Esophagus muscularis mucosa (tissue), 4 donors: ENCODE measurements at regions not wholly inside any gene's neighbourhood (a gene's known extent, or its start where the extent isn't known, plus 50 kb on each side); places are given as distances from the start of the nearest gene placed in this dataset.

ENCODE experiments used
- EP300 ChIP-seq: sonication (generic); formaldehyde crosslinking; IDR thresholded peaks from one replicate; pipeline ENCODE4 v1.6.1; 2017; ENCODE audit warnings: antibody characterized with exemption
- POLR2A ChIP-seq: fragments of 450-650 bp; IDR thresholded peaks from one replicate; pipeline ENCODE4 v1.6.1; 2017; ENCODE audit warnings: antibody characterized with exemption, moderate library complexity, mild to moderate bottlenecking, low read depth
- TF ChIP-seq, protein P1 (sequence below), 3 experiments: fragments of 200-600 bp in 2 of 3; fragments of 450-650 bp in 1 of 3; sonication (generic) in 2 of 3; IDR thresholded peaks; one replicate each; pipeline ENCODE4 v1.5.1; 2017 to 2019; ENCODE audit warnings: antibody characterized with exemption in 3 of 3, mild to moderate bottlenecking in 2 of 3, moderate library complexity in 1 of 3

DNA sequence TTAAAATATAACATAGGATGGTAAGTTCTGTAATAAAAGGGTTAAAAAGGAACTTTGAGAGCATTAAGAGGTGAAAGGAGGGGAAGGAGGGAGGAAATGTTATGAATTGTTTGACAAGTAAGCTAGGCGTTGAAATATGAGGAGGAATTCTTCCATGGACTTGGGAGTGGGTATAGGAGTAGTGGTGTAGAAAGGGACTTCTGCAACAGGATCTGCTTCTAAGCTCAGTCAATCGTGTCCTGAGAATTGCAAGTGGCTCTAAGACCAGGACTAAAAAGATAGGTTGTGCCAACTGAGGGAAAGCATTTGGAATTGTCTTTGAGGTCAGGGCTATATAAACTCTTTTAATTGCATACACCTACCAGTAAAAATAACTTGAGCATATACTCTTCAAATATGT is 74.1 kb upstream of the SLC38A2 start:
- TF ChIP-seq POLR2A (no peak), EP300 (no peak)
- TF ChIP-seq, protein P1, sequence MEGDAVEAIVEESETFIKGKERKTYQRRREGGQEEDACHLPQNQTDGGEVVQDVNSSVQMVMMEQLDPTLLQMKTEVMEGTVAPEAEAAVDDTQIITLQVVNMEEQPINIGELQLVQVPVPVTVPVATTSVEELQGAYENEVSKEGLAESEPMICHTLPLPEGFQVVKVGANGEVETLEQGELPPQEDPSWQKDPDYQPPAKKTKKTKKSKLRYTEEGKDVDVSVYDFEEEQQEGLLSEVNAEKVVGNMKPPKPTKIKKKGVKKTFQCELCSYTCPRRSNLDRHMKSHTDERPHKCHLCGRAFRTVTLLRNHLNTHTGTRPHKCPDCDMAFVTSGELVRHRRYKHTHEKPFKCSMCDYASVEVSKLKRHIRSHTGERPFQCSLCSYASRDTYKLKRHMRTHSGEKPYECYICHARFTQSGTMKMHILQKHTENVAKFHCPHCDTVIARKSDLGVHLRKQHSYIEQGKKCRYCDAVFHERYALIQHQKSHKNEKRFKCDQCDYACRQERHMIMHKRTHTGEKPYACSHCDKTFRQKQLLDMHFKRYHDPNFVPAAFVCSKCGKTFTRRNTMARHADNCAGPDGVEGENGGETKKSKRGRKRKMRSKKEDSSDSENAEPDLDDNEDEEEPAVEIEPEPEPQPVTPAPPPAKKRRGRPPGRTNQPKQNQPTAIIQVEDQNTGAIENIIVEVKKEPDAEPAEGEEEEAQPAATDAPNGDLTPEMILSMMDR (IDR thresholded peaks at IDR 0.05), result no peak
